ENCODE measurements at regions not wholly inside any gene's neighbourhood (a gene's known extent, or its start where the extent isn't known, plus 50 kb on each side); places are given as distances from the start of the nearest gene placed in this dataset.

DNA sequence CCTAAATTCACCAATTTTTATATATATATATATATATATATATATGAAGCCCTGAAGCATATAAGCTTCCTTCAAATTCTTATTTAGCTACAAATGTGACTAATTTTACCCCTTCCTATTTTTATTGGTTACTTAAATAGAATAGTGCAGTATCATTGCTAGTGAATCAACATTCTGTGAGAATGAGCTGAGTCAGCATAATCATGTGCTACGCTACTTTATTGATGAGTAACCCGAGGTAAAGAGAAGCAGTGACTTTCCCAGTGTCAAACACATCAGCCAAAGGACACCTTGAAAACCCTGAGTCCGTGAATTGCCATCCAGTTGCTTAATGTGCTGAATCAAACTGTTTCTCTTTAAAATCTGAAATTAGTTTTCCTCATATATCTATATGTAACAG, 546.2 kb downstream of the DMRTA1 start:
- Histone ChIP-seq H3K27ac (replicated peaks; ENCODE audit: low read length) (no peak overlapping the region), H2AK5ac (ENCODE audit: low read depth, low read length) (no peak overlapping the region), H3K14ac (ENCODE audit: low read length) (no peak overlapping the region), H2BK120ac (ENCODE audit: low read depth, low read length) (no peak overlapping the region), H3K79me1 (ENCODE audit: low read depth, low read length) (no peaks in the 10 kb centered on the region), H3K4me2 (ENCODE audit: insufficient read depth, low read length, poor library complexity, severe bottlenecking) (no peak overlapping the region), H3K36me3 (replicated peaks in 1 of 2; ENCODE audit: control insufficient read depth in 2 of 2, insufficient read depth in 2 of 2, low read length in 2 of 2) (no peaks in the 10 kb centered on the region), H2BK5ac (ENCODE audit: low read length) (no peak overlapping the region), H2BK15ac (ENCODE audit: low read length) (no peak overlapping the region), H3K4me1 (ENCODE audit: control insufficient read depth in 2 of 2, insufficient read depth in 1 of 2, low read depth in 1 of 2, low read length in 2 of 2) (no peaks in the 10 kb centered on the region), H2BK12ac (ENCODE audit: low read length) (no peak overlapping the region), H4K8ac (ENCODE audit: low read depth, low read length) (no peak overlapping the region), H3K18ac (ENCODE audit: low read length) (no peak overlapping the region), H2AFZ (ENCODE audit: low read length) (no peak overlapping the region), H3K9me3 (replicated peaks in 1 of 2; ENCODE audit: control insufficient read depth in 2 of 2, insufficient read depth in 1 of 2, low read depth in 1 of 2, low read length in 2 of 2) (peaks cover 0 to 2% of the 10 kb centered on the region in 2 donors), H3K9ac (ENCODE audit: low read depth, low read length, poor library complexity) (no peak overlapping the region), H4K91ac (ENCODE audit: low read depth, low read length, poor library complexity) (no peak overlapping the region), H3K4me3 (ENCODE audit: low read length in 2 of 2) (no peak overlapping the region), H3K23ac (ENCODE audit: low read depth, low read length, poor library complexity) (no peak overlapping the region), H3K4ac (ENCODE audit: low read length) (no peak overlapping the region), H3K27me3 (ENCODE audit: control insufficient read depth in 3 of 3, insufficient read depth in 3 of 3, low read depth in 1 of 3, low read length in 3 of 3) (no peaks in the 10 kb centered on the region)
- no CpG with 5 or more reads among the region's 3 CpGs for WGBS, 2 donors (ENCODE audit: extremely low coverage in 2 of 2, insufficient read length in 2 of 2, insufficient replicate concordance in 1 of 2)
- no peak for DNase-seq (ENCODE audit: low spot score)

DNA sequence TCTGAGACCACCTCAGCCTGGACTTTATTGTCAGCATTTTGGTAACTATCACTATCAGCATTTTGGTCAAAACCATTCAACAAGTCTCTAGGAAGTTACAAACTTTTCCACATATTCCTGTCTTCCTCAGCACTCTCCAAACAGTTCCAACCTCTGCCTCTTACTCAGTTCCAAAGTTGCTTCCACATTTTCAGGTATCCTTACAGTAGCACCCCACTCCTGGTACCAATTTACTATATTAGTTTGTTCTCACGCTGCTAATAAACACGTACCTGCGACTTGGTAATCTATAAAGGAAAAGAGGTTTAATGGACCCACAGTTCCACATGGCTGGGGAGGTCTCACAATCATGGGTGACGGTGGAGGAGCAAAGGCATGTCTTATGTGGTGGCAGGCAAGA, 551.3 kb downstream of the DMRTA1 start:
- no peak for DNase-seq (ENCODE audit: low spot score)
- no peak overlapping the region for H2BK15ac ChIP-seq (ENCODE audit: low read length)

DNA sequence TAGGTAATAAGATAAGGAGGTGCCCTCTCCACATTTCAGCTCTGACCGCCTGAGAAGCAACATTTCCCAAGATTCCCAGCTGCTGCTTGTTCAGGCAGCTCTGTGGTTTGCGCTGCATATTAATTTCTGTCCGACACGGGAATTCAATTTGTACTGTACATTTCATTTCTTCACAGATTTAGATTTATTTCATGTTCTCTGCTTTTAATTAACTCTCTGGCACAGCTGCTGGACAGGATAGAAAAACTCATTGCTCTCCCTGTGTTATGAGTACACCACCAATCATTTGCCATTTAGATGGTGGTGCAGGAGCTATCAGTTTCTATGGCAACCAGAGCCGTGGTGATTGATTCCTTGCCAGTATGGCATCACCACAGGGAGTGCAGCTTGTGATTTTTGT, 558.5 kb downstream of the DMRTA1 start:
- H3K4me2 ChIP-seq (ENCODE audit: insufficient read depth, low read length, poor library complexity, severe bottlenecking), result no peak overlapping the region
- H3K14ac ChIP-seq (ENCODE audit: low read length), result no peak overlapping the region

More for the DNA sequence above, 551.3 kb downstream of the DMRTA1 start:
- Histone ChIP-seq H3K36me3 (replicated peaks in 1 of 2; ENCODE audit: control insufficient read depth in 2 of 2, insufficient read depth in 2 of 2, low read length in 2 of 2) (peaks cover 0 to 2% of the 10 kb centered on the region in 2 donors), H3K4me1 (ENCODE audit: control insufficient read depth in 2 of 2, insufficient read depth in 1 of 2, low read depth in 1 of 2, low read length in 2 of 2) (no peaks in the 10 kb centered on the region), H2AFZ (ENCODE audit: low read length) (no peak overlapping the region), H3K79me1 (ENCODE audit: low read depth, low read length) (no peaks in the 10 kb centered on the region), H2BK12ac (ENCODE audit: low read length) (no peak overlapping the region), H2BK120ac (ENCODE audit: low read depth, low read length) (no peak overlapping the region), H3K14ac (ENCODE audit: low read length) (no peak overlapping the region), H3K23ac (ENCODE audit: low read depth, low read length, poor library complexity) (no peak overlapping the region), H4K8ac (ENCODE audit: low read depth, low read length) (no peak overlapping the region), H2AK5ac (ENCODE audit: low read depth, low read length) (no peak overlapping the region), H3K9ac (ENCODE audit: low read depth, low read length, poor library complexity) (no peak overlapping the region), H3K18ac (ENCODE audit: low read length) (no peak overlapping the region), H3K9me3 (replicated peaks in 1 of 2; ENCODE audit: control insufficient read depth in 2 of 2, insufficient read depth in 1 of 2, low read depth in 1 of 2, low read length in 2 of 2) (peaks cover 0 to 4% of the 10 kb centered on the region in 2 donors), H2BK5ac (ENCODE audit: low read length) (no peak overlapping the region), H3K27me3 (ENCODE audit: control insufficient read depth in 3 of 3, insufficient read depth in 3 of 3, low read depth in 1 of 3, low read length in 3 of 3) (no peaks in the 10 kb centered on the region), H3K27ac (replicated peaks; ENCODE audit: low read length) (no peak overlapping the region), H3K4ac (ENCODE audit: low read length) (no peak overlapping the region), H3K4me2 (ENCODE audit: insufficient read depth, low read length, poor library complexity, severe bottlenecking) (no peak overlapping the region), H4K91ac (ENCODE audit: low read depth, low read length, poor library complexity) (no peak overlapping the region), H3K4me3 (ENCODE audit: low read length in 2 of 2) (no peak overlapping the region)
- no CpG with 5 or more reads among the region's 4 CpGs for WGBS, 2 donors (ENCODE audit: extremely low coverage in 2 of 2, insufficient read length in 2 of 2, insufficient replicate concordance in 1 of 2)

DNA sequence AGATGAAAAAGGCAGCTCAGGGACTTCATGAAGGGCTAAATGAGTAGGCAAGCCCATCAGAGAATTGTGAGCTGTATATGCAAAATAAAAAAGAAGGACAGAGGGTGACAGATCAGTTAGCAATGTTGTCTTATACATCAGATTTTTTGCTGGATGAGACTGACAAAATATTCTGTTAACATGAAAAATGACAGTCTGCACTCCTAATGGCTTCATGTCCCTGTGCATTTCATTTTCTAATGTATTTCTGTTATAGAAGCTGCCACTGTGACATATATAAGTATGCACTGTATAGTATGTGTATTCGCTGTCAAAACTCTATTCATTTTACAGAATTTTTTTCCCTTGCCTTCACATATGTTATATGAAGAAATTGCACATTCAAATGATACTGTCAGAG, 559.5 kb downstream of the DMRTA1 start:
- Histone ChIP-seq H4K91ac (ENCODE audit: low read depth, low read length, poor library complexity) (no peak overlapping the region), H3K4me2 (ENCODE audit: insufficient read depth, low read length, poor library complexity, severe bottlenecking) (no peak overlapping the region), H3K4me3 (ENCODE audit: low read length in 2 of 2) (no peak overlapping the region), H3K9me3 (replicated peaks in 1 of 2; ENCODE audit: control insufficient read depth in 2 of 2, insufficient read depth in 1 of 2, low read depth in 1 of 2, low read length in 2 of 2) (no peaks in the 10 kb centered on the region), H2BK120ac (ENCODE audit: low read depth, low read length) (no peak overlapping the region), H3K23ac (ENCODE audit: low read depth, low read length, poor library complexity) (no peak overlapping the region), H2AK5ac (ENCODE audit: low read depth, low read length) (no peak overlapping the region), H3K9ac (ENCODE audit: low read depth, low read length, poor library complexity) (no peak overlapping the region), H3K27me3 (ENCODE audit: control insufficient read depth in 3 of 3, insufficient read depth in 3 of 3, low read depth in 1 of 3, low read length in 3 of 3) (no peaks in the 10 kb centered on the region), H3K36me3 (replicated peaks in 1 of 2; ENCODE audit: control insufficient read depth in 2 of 2, insufficient read depth in 2 of 2, low read length in 2 of 2) (no peaks in the 10 kb centered on the region), H2BK15ac (ENCODE audit: low read length) (no peak overlapping the region), H4K8ac (ENCODE audit: low read depth, low read length) (no peak overlapping the region), H2BK5ac (ENCODE audit: low read length) (no peak overlapping the region), H3K4me1 (ENCODE audit: control insufficient read depth in 2 of 2, insufficient read depth in 1 of 2, low read depth in 1 of 2, low read length in 2 of 2) (no peaks in the 10 kb centered on the region), H2AFZ (ENCODE audit: low read length) (no peak overlapping the region), H3K27ac (replicated peaks; ENCODE audit: low read length) (no peak overlapping the region), H3K4ac (ENCODE audit: low read length) (no peak overlapping the region), H2BK12ac (ENCODE audit: low read length) (no peak overlapping the region), H3K79me1 (ENCODE audit: low read depth, low read length) (no peaks in the 10 kb centered on the region), H3K18ac (ENCODE audit: low read length) (no peak overlapping the region), H3K14ac (ENCODE audit: low read length) (no peak overlapping the region)
- DNase-seq (ENCODE audit: low spot score), result no peak
- no CpG with 5 or more reads among the region's 1 CpG for WGBS, 2 donors (ENCODE audit: extremely low coverage in 2 of 2, insufficient read length in 2 of 2, insufficient replicate concordance in 1 of 2)

More for the DNA sequence above, 558.5 kb downstream of the DMRTA1 start:
- no CpG with 5 or more reads among the region's 5 CpGs for WGBS, 2 donors (ENCODE audit: extremely low coverage in 2 of 2, insufficient read length in 2 of 2, insufficient replicate concordance in 1 of 2)
- Histone ChIP-seq H3K18ac (ENCODE audit: low read length) (no peak overlapping the region), H2AFZ (ENCODE audit: low read length) (no peak overlapping the region), H2BK5ac (ENCODE audit: low read length) (no peak overlapping the region), H4K91ac (ENCODE audit: low read depth, low read length, poor library complexity) (no peak overlapping the region), H3K4me3 (ENCODE audit: low read length in 2 of 2) (no peak overlapping the region), H3K9me3 (replicated peaks in 1 of 2; ENCODE audit: control insufficient read depth in 2 of 2, insufficient read depth in 1 of 2, low read depth in 1 of 2, low read length in 2 of 2) (no peaks in the 10 kb centered on the region), H2BK15ac (ENCODE audit: low read length) (no peak overlapping the region), H2BK120ac (ENCODE audit: low read depth, low read length) (no peak overlapping the region), H3K79me1 (ENCODE audit: low read depth, low read length) (no peaks in the 10 kb centered on the region), H4K8ac (ENCODE audit: low read depth, low read length) (no peak overlapping the region), H3K23ac (ENCODE audit: low read depth, low read length, poor library complexity) (no peak overlapping the region), H3K27me3 (ENCODE audit: control insufficient read depth in 3 of 3, insufficient read depth in 3 of 3, low read depth in 1 of 3, low read length in 3 of 3) (no peaks in the 10 kb centered on the region), H3K4ac (ENCODE audit: low read length) (no peak overlapping the region), H2AK5ac (ENCODE audit: low read depth, low read length) (no peak overlapping the region), H3K9ac (ENCODE audit: low read depth, low read length, poor library complexity) (no peak overlapping the region), H2BK12ac (ENCODE audit: low read length) (no peak overlapping the region), H3K27ac (replicated peaks; ENCODE audit: low read length) (no peak overlapping the region), H3K36me3 (replicated peaks in 1 of 2; ENCODE audit: control insufficient read depth in 2 of 2, insufficient read depth in 2 of 2, low read length in 2 of 2) (no peaks in the 10 kb centered on the region), H3K4me1 (ENCODE audit: control insufficient read depth in 2 of 2, insufficient read depth in 1 of 2, low read depth in 1 of 2, low read length in 2 of 2) (no peaks in the 10 kb centered on the region)
- DNase-seq (ENCODE audit: low spot score), result no peak
